SK-N-SH treated with all-trans-retinoic acid at 6 μM for 48 hours (cell line): ENCODE measurements at regions not wholly inside any gene's neighbourhood (a gene's known extent, or its start where the extent isn't known, plus 50 kb on each side); places are given as distances from the start of the nearest gene placed in this dataset.
A peak's percentile ranks its signal among the peaks of the same experiment; 100 is the strongest.

Experiments
- ATAC-seq: fragments of 200-7000 bp; cut with Tn5 transposase; 3 replicates; pipeline ENCODE4 v1.9.1; 2020; ENCODE audit warnings: mild to moderate bottlenecking, moderate library complexity
- ARNTL ChIP-seq: fragments of 450-650 bp; formaldehyde crosslinking; IDR thresholded peaks from 2 replicates; pipeline ENCODE4 v1.5.0; 2020; ENCODE audit warnings: low read depth, mild to moderate bottlenecking, moderate library complexity, borderline replicate concordance
- BACH2 ChIP-seq: fragments of 250-450 bp; sonication (Bioruptor Pico); IDR thresholded peaks from 2 replicates; pipeline ENCODE4 v1.9.0; 2021; ENCODE audit warnings: mild to moderate bottlenecking, borderline replicate concordance
- CSDC2 ChIP-seq: fragments of 250-450 bp; sonication (Bioruptor Pico); IDR thresholded peaks from 2 replicates; pipeline ENCODE4 v1.5.0; 2020; ENCODE audit warnings: mild to moderate bottlenecking, moderate library complexity
- ESRRG ChIP-seq: fragments of 250-450 bp; sonication (Bioruptor Pico); IDR thresholded peaks from 2 replicates; pipeline ENCODE4 v1.6.1; 2021; ENCODE audit warnings: mild to moderate bottlenecking
- GLIS3 ChIP-seq: fragments of 250-450 bp; sonication (Bioruptor Pico); IDR thresholded peaks from 2 replicates; pipeline ENCODE4 v1.5.0; 2020; ENCODE audit warnings: mild to moderate bottlenecking, moderate library complexity
- ISL1 ChIP-seq: fragments of 250-450 bp; sonication (Bioruptor Pico); IDR thresholded peaks from 2 replicates; pipeline ENCODE4 v2.1.2; 2022; ENCODE audit warnings: mild to moderate bottlenecking, moderate library complexity
- OSR1 ChIP-seq: fragments of 250-450 bp; sonication (Bioruptor Pico); IDR thresholded peaks from 2 replicates; pipeline ENCODE4 v1.8.0; 2022; ENCODE audit warnings: moderate library complexity, mild to moderate bottlenecking, inconsistent platforms
- PPARA ChIP-seq: fragments of 250-450 bp; sonication (Bioruptor Pico); IDR thresholded peaks from 2 replicates; pipeline ENCODE4 v1.5.0; 2020; ENCODE audit warnings: mild to moderate bottlenecking, borderline replicate concordance
- SNAI2 ChIP-seq: fragments of 250-450 bp; sonication (Bioruptor Pico); IDR thresholded peaks from 2 replicates; pipeline ENCODE4 v1.5.0; 2020; ENCODE audit warnings: mild to moderate bottlenecking, moderate library complexity
- TCF4 ChIP-seq: fragments of 250-450 bp; sonication (Bioruptor Pico); IDR thresholded peaks from 2 replicates; pipeline ENCODE4 v1.8.0; 2021; ENCODE audit warnings: mild to moderate bottlenecking, moderate library complexity, borderline replicate concordance
- TOX ChIP-seq: fragments of 250-450 bp; sonication (Bioruptor Pico); IDR thresholded peaks from 2 replicates; pipeline ENCODE4 v1.8.0; 2021; ENCODE audit warnings: mild to moderate bottlenecking, moderate library complexity, borderline replicate concordance
- ZC3H10 ChIP-seq: fragments of 250-450 bp; sonication (Bioruptor Pico); IDR thresholded peaks from 2 replicates; pipeline ENCODE4 v1.5.1; 2021; ENCODE audit warnings: mild to moderate bottlenecking, moderate library complexity
- ZFP3 ChIP-seq: fragments of 250-450 bp; sonication (Bioruptor Pico); IDR thresholded peaks from 2 replicates; pipeline ENCODE4 v1.5.0; 2020; ENCODE audit warnings: mild to moderate bottlenecking, moderate library complexity
- ZFP30 ChIP-seq: fragments of 450-650 bp; formaldehyde crosslinking; IDR thresholded peaks from 2 replicates; pipeline ENCODE4 v1.5.0; 2022; ENCODE audit warnings: mild to moderate bottlenecking, moderate library complexity
- ZNF565 ChIP-seq: fragments of 450-650 bp; formaldehyde crosslinking; conservative IDR thresholded peaks from 2 replicates; pipeline ENCODE4 v1.5.0; 2020; ENCODE audit warnings: low read depth, mild to moderate bottlenecking, moderate library complexity
- ZNF8 ChIP-seq: fragments of 450-650 bp; formaldehyde crosslinking; IDR thresholded peaks from 2 replicates; pipeline ENCODE4 v1.5.0; 2020; ENCODE audit warnings: mild to moderate bottlenecking, moderate library complexity
- TF ChIP-seq, protein P1 (sequence below): fragments of 250-450 bp; sonication (Bioruptor Pico); IDR thresholded peaks from 2 replicates; pipeline ENCODE4 v1.5.1; 2020; ENCODE audit warnings: low read depth, mild to moderate bottlenecking, moderate library complexity
- TF ChIP-seq, protein P2 (sequence below): fragments of 250-450 bp; sonication (Bioruptor Pico); IDR thresholded peaks from 2 replicates; pipeline ENCODE4 v1.5.0; 2020; ENCODE audit warnings: mild to moderate bottlenecking, moderate library complexity
- TF ChIP-seq, protein P3 (sequence below): fragments of 250-450 bp; sonication (Bioruptor Pico); IDR thresholded peaks from 2 replicates; pipeline ENCODE4 v1.8.0; 2021; ENCODE audit warnings: low read depth, mild to moderate bottlenecking, moderate library complexity, borderline replicate concordance

DNA sequence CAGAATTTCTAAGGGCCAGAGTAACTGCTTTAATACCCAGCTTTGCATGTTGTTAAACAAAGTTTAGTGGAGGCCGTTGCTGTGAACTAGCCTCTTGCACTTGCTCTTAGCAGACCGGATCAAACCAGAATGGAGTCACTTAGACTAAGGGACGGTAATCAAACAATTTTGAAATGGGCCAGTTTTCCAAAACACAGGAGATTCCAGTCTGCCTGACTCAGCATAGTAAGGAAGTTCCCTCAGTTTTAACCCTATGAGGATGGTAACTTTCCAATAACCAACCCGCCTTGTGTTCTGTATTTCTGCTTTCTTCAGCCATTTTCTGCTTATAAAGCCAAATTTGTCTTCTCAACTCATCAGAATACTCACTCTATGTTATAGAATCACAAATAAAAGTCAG is 77.2 kb upstream of the WDR72 start:
- TF ChIP-seq ZFP3 (CRISPR knock-in tag) (no peak), PPARA (no peak), ESRRG (no peak), TCF4 (no peak), ZFP30 (CRISPR knock-in tag) (no peak), ZC3H10 (CRISPR knock-in tag) (no peak), ZNF565 (CRISPR knock-in tag) (no peak)
- TF ChIP-seq, protein P1, sequence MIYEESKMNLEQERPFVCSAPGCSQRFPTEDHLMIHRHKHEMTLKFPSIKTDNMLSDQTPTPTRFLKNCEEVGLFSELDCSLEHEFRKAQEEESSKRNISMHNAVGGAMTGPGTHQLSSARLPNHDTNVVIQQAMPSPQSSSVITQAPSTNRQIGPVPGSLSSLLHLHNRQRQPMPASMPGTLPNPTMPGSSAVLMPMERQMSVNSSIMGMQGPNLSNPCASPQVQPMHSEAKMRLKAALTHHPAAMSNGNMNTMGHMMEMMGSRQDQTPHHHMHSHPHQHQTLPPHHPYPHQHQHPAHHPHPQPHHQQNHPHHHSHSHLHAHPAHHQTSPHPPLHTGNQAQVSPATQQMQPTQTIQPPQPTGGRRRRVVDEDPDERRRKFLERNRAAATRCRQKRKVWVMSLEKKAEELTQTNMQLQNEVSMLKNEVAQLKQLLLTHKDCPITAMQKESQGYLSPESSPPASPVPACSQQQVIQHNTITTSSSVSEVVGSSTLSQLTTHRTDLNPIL (CRISPR knock-in tag): no peak
- TF ChIP-seq, protein P2, sequence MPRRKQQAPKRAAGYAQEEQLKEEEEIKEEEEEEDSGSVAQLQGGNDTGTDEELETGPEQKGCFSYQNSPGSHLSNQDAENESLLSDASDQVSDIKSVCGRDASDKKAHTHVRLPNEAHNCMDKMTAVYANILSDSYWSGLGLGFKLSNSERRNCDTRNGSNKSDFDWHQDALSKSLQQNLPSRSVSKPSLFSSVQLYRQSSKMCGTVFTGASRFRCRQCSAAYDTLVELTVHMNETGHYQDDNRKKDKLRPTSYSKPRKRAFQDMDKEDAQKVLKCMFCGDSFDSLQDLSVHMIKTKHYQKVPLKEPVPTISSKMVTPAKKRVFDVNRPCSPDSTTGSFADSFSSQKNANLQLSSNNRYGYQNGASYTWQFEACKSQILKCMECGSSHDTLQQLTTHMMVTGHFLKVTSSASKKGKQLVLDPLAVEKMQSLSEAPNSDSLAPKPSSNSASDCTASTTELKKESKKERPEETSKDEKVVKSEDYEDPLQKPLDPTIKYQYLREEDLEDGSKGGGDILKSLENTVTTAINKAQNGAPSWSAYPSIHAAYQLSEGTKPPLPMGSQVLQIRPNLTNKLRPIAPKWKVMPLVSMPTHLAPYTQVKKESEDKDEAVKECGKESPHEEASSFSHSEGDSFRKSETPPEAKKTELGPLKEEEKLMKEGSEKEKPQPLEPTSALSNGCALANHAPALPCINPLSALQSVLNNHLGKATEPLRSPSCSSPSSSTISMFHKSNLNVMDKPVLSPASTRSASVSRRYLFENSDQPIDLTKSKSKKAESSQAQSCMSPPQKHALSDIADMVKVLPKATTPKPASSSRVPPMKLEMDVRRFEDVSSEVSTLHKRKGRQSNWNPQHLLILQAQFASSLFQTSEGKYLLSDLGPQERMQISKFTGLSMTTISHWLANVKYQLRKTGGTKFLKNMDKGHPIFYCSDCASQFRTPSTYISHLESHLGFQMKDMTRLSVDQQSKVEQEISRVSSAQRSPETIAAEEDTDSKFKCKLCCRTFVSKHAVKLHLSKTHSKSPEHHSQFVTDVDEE (CRISPR knock-in tag): no peak
- TF ChIP-seq, protein P3, sequence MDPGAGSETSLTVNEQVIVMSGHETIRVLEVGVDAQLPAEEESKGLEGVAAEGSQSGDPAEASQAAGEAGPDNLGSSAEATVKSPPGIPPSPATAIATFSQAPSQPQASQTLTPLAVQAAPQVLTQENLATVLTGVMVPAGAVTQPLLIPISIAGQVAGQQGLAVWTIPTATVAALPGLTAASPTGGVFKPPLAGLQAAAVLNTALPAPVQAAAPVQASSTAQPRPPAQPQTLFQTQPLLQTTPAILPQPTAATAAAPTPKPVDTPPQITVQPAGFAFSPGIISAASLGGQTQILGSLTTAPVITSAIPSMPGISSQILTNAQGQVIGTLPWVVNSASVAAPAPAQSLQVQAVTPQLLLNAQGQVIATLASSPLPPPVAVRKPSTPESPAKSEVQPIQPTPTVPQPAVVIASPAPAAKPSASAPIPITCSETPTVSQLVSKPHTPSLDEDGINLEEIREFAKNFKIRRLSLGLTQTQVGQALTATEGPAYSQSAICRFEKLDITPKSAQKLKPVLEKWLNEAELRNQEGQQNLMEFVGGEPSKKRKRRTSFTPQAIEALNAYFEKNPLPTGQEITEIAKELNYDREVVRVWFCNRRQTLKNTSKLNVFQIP (CRISPR knock-in tag): no peak
- TF ChIP-seq, all 23 proteins: peak for 0
- ATAC-seq: no peak

DNA sequence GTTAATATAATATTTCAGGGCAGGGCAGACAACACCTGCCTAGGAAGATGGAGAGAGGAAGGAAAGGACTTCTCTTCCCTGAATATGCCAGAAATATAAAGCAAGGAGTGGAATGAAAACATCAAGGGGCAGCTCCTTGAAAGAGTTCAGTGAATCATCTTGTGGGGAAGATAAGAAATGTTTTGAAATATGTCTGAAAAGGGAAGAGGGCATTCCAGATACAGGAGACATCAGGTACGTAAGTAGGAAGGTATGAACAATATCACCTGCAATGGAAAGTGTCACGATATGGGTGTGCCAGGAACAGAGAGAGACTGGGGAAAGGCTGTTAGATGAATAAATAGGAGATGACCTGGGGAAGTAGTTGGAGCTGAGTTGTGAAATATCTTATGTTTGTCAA is 75.8 kb upstream of the WDR72 start:
- no peak for TF ChIP-seq BACH2
- TF ChIP-seq, protein P1 (CRISPR knock-in tag): no peak
- TF ChIP-seq SNAI2 (CRISPR knock-in tag): no peak
- TF ChIP-seq TOX: no peak
- TF ChIP-seq GLIS3 (CRISPR knock-in tag): no peak
- TF ChIP-seq ZNF565 (CRISPR knock-in tag): no peak
- TF ChIP-seq TCF4: no peak
- no peak for TF ChIP-seq ZFP30 (CRISPR knock-in tag)
- no peak for TF ChIP-seq ARNTL (CRISPR knock-in tag)
- no peak for TF ChIP-seq ZC3H10 (CRISPR knock-in tag)
- ATAC-seq: no peak

DNA sequence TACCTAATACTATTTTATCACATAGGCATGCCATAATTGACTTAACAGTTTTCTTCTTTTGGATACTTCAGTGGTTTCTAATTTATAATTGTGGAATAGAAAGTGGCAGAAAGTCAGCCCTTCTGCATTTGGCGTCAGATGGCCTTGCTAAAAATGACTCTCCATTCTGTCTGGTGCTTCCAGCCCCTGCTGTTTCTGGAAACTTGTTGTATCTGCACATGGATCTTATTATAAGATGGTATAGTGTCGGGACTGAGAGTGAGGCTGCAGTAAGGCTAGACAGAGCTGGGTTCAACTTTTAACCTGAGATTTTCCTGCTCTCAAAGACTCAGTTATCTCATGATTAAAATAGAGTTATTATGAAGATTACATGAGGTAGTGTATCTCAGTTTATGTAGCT is 74.8 kb upstream of the WDR72 start:
- TF ChIP-seq ZNF8 (CRISPR knock-in tag): no peak
- TF ChIP-seq TOX: no peak
- TF ChIP-seq, protein P2 (CRISPR knock-in tag): peak; percentile 78
- TF ChIP-seq ISL1 (CRISPR knock-in tag): peak; percentile 76
- peak; percentile 94 for TF ChIP-seq TCF4
- TF ChIP-seq BACH2: no peak
- no peak for TF ChIP-seq ZFP3 (CRISPR knock-in tag)
- TF ChIP-seq ZFP30 (CRISPR knock-in tag): no peak
- TF ChIP-seq ESRRG: no peak
- TF ChIP-seq CSDC2: no peak
- TF ChIP-seq, all 23 proteins: peak for 3
- peak; percentile 30; the same call in 1 of the 3 replicates for ATAC-seq

DNA sequence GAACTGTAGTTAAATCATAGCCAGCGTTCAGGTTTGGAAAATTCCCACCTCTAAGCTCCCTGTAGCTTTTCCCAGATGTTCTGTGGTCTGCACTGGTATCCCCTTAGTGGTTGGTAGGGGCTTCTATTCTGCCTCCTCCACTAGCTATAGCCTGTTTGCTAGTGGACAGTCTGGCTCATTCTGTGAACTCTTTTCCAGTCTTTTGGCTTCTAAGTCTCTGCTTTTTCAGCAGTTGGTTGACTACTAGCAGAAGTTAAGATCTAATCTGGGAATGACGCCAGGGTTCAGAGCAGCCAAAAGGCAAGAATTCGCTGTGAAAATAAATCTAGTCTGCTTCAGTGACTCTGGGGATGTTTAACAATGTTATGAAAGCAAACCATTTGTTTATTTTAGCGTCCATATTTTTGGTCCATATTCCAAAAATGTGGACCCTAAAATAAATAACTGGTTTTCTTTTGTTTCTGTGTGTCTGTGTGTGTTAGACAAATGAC is 73.7 kb upstream of the WDR72 start:
- ATAC-seq: no peak
- TF ChIP-seq, protein P1 (CRISPR knock-in tag): peak; percentile 16; the same call in 1 of the 2 replicates
- peak; percentile 49 for TF ChIP-seq ISL1 (CRISPR knock-in tag)
- TF ChIP-seq ZNF565 (CRISPR knock-in tag): no peak
- 0 out of 2 replicates have a peak, but pooled peaks have one; percentile 15 for TF ChIP-seq ARNTL (CRISPR knock-in tag)
- peak; percentile 40; the same call in 1 of the 2 replicates for TF ChIP-seq TCF4
- TF ChIP-seq, protein P2 (CRISPR knock-in tag): peak; percentile 71
- no peak for TF ChIP-seq OSR1 (CRISPR knock-in tag)
